HCT116 (cell line): ENCODE measurements at regions not wholly inside any gene's neighbourhood (a gene's known extent, or its start where the extent isn't known, plus 50 kb on each side); places are given as distances from the start of the nearest gene placed in this dataset.
"Not testable (repeated sequence)": the region's sequence is repeated elsewhere in the genome, so short reads cannot be mapped to it uniquely, and the experiment has no call there.

Experiments used
- ATAC-seq: fragments of 200-7000 bp; cut with Tn5 transposase; 2 replicates; pipeline ENCODE4 v1.9.1; 2020; ENCODE audit warnings: mild to moderate bottlenecking, moderate library complexity
- BruUV-seq: library from RNA; stranded (reverse); fragments of 400-500 nt; replicated peaks from 2 replicates; lab custom pipeline; 2021; lab: Mats Ljungman, UMichigan
- CTCF ChIA-PET: fragments of 300-600 bp; sonication (Branson Sonifier 250); formaldehyde crosslinking; loops from one replicate; lab custom pipeline; 2021; ENCODE audit warnings: antibody characterized with exemption; lab: Charles Lee
- POLR2A ChIA-PET: fragments of 300-600, 350-600 bp; sonication (Branson Sonifier 250); formaldehyde crosslinking; loops from one replicate; lab custom pipeline; 2021; ENCODE audit warnings: antibody characterized with exemption; lab: Charles Lee
- RAD21 ChIA-PET, 2 experiments: fragments of 300-600 bp; sonication (Branson Sonifier 250); formaldehyde crosslinking; loops; one replicate each; lab custom pipeline; 2023; ENCODE audit warnings: low total read pairs in 2 of 2; ENCODE audit not compliant: uncharacterized antibody in 2 of 2, unreplicated experiment in 2 of 2, low non-redundant PET in 1 of 2; lab: Charles Lee
- DNase-seq: peaks from one replicate; pipeline ENCODE4 v3.0.0-alpha.2; 2010; ENCODE audit warnings: low read depth, low spot score
- H2AFZ ChIP-seq: fragments of 200-600 bp; shearing (Covaris generic), sonication (generic); 2 replicates; pipeline ENCODE4 v1.6.1; 2017; ENCODE audit warnings: low read depth, mixed run types, mixed read lengths, antibody characterized with exemption, low read length; ENCODE audit not compliant: poor library complexity, severe bottlenecking
- H3K27ac ChIP-seq: 2 replicates; pipeline ENCODE4 v1.5.1; 2012; ENCODE audit warnings: low read depth, low read length
- H3K27me3 ChIP-seq: fragments of 200-600 bp; sonication (generic); 2 replicates; pipeline ENCODE4 v1.6.1; 2016; ENCODE audit warnings: mixed run types, low read length, mixed read lengths; ENCODE audit not compliant: insufficient read depth
- H3K36me3 ChIP-seq, 2 experiments: fragments of 200-500 bp in 1 of 2; fragments of 200-600 bp in 1 of 2; sonication (Bioruptor generic) in 1 of 2; sonication (generic) in 1 of 2; 2 replicates each; pipeline versions ENCODE4 v1.5.1 to v1.6.1; 2014 to 2016; ENCODE audit warnings: low read length in 2 of 2, inconsistent platforms in 1 of 2, mixed read lengths in 1 of 2, mixed run types in 1 of 2; ENCODE audit not compliant: insufficient read depth in 2 of 2, control insufficient read depth in 1 of 2
- H3K4me1 ChIP-seq, 2 experiments: fragments of 200-600 bp in 1 of 2; sonication (generic) in 1 of 2; 2 replicates each; pipeline versions ENCODE4 v1.5.1 to v1.6.1; 2012 to 2017; ENCODE audit warnings: low read length in 2 of 2, inconsistent platforms in 1 of 2, mild to moderate bottlenecking in 1 of 2, mixed read lengths in 1 of 2, mixed run types in 1 of 2, moderate library complexity in 1 of 2; ENCODE audit not compliant: insufficient read depth in 2 of 2, control insufficient read depth in 1 of 2
- H3K4me2 ChIP-seq: fragments of 200-600 bp; sonication (generic); 2 replicates; pipeline ENCODE4 v1.6.1; 2017; ENCODE audit warnings: mixed run types, low read length, mixed read lengths
- H3K4me3 ChIP-seq, 2 experiments: fragments of 200-600 bp in 1 of 2; sonication (generic) in 1 of 2; replicated peaks in 1 of 2; 2 replicates each; pipeline ENCODE4 v1.5.1; 2011 to 2016; ENCODE audit warnings: low read length in 2 of 2, control low read depth in 1 of 2, low read depth in 1 of 2, mild to moderate bottlenecking in 1 of 2, mixed read lengths in 1 of 2, mixed run types in 1 of 2
- H3K79me2 ChIP-seq: fragments of 200-600 bp; sonication (generic); 2 replicates; pipeline ENCODE4 v1.6.1; 2017; ENCODE audit warnings: mild to moderate bottlenecking, mixed run types, low read length, moderate library complexity, mixed read lengths; ENCODE audit not compliant: insufficient read depth
- H3K9ac ChIP-seq: fragments of 200-600 bp; sonication (generic); 2 replicates; pipeline ENCODE4 v1.6.1; 2016; ENCODE audit warnings: low read length, mixed read lengths
- H3K9me2 ChIP-seq: fragments of 200-600 bp; sonication (generic), shearing (Covaris generic); 2 replicates; pipeline ENCODE4 v1.6.1; 2017; ENCODE audit warnings: mixed run types, mild to moderate bottlenecking, moderate library complexity; ENCODE audit not compliant: insufficient read depth
- H3K9me3 ChIP-seq, 2 experiments: fragments of 200-500 bp in 1 of 2; fragments of 200-600 bp in 1 of 2; sonication (Bioruptor generic) in 1 of 2; sonication (generic) in 1 of 2; 2 replicates each; pipeline ENCODE4 v1.6.1; 2014 to 2017; ENCODE audit warnings: low read length in 2 of 2, mixed read lengths in 2 of 2, inconsistent platforms in 1 of 2, low read depth in 1 of 2, mild to moderate bottlenecking in 1 of 2, mixed run types in 1 of 2, moderate library complexity in 1 of 2; ENCODE audit not compliant: control insufficient read depth in 1 of 2, insufficient read depth in 1 of 2
- H4K20me1 ChIP-seq: fragments of 200-600 bp; sonication (generic), shearing (Covaris generic); 2 replicates; pipeline ENCODE4 v1.6.1; 2017; ENCODE audit warnings: mixed run types, mild to moderate bottlenecking, moderate library complexity; ENCODE audit not compliant: insufficient read depth
- CEBPB ChIP-seq: IDR thresholded peaks from 2 replicates; pipeline ENCODE4 v1.6.1; 2012; ENCODE audit warnings: low read depth
- EGR1 ChIP-seq: IDR thresholded peaks from 2 replicates; pipeline ENCODE4 v1.6.1; 2012; ENCODE audit warnings: low read depth
- ELF1 ChIP-seq: IDR thresholded peaks from 2 replicates; pipeline ENCODE4 v1.6.1; 2012; ENCODE audit warnings: low read depth, borderline replicate concordance
- EZH2phosphoT487 ChIP-seq: fragments of 200-600 bp; IDR thresholded peaks from 2 replicates; pipeline ENCODE4 v1.6.1; 2018; ENCODE audit warnings: antibody characterized with exemption, borderline replicate concordance
- JUND ChIP-seq: IDR thresholded peaks from 2 replicates; pipeline ENCODE4 v1.6.1; 2012
- POLR2A ChIP-seq: IDR thresholded peaks from 2 replicates; pipeline ENCODE4 v1.7.0; 2011; ENCODE audit warnings: borderline replicate concordance; ENCODE audit not compliant: insufficient read depth, insufficient read length; ENCODE audit errors: extremely low read depth
- POLR2AphosphoS5 ChIP-seq: IDR thresholded peaks from 2 replicates; pipeline ENCODE4 v1.6.1; 2011; ENCODE audit warnings: mild to moderate bottlenecking, low read depth, low read length, moderate library complexity
- RAD21 ChIP-seq: IDR thresholded peaks from 2 replicates; pipeline ENCODE4 v1.6.1; 2012; ENCODE audit warnings: low read depth, mild to moderate bottlenecking
- SP1 ChIP-seq: IDR thresholded peaks from 2 replicates; pipeline ENCODE4 v1.6.1; 2012; ENCODE audit warnings: low read depth
- SRF ChIP-seq: IDR thresholded peaks from 2 replicates; pipeline ENCODE4 v1.6.1; 2012; ENCODE audit warnings: low read depth
- TCF7L2 ChIP-seq: IDR thresholded peaks from 2 replicates; pipeline ENCODE4 v1.7.0; 2011; ENCODE audit warnings: borderline replicate concordance, inconsistent platforms; ENCODE audit not compliant: insufficient read depth, insufficient read length; ENCODE audit errors: extremely low read depth
- YY1 ChIP-seq: IDR thresholded peaks from 2 replicates; pipeline ENCODE4 v1.6.1; 2011; ENCODE audit warnings: low read length, low read depth, moderate library complexity, mild to moderate bottlenecking; ENCODE audit not compliant: insufficient replicate concordance; ENCODE audit errors: extremely low read depth
- ZFX ChIP-seq: fragments of 450-650 bp; IDR thresholded peaks from 2 replicates; pipeline ENCODE4 v1.6.1; 2017
- ZNF274 ChIP-seq: fragments of 200-500 bp; sonication (Bioruptor generic); IDR thresholded peaks from 2 replicates; pipeline ENCODE4 v1.6.1; 2014; ENCODE audit warnings: mild to moderate bottlenecking, low read depth, low read length, inconsistent platforms
- intact Hi-C: fragments of 100-400 bp; cut with micrococcal nuclease; formaldehyde crosslinking; loops from 2 replicates; pipeline ENCODE4 v1.10.0; 2022
- TF ChIP-seq, protein P1 (sequence below): IDR thresholded peaks from 2 replicates; pipeline ENCODE4 v1.6.1; 2012
- TF ChIP-seq, protein P2 (sequence below): IDR thresholded peaks from 2 replicates; pipeline ENCODE4 v1.6.1; 2011; ENCODE audit warnings: mild to moderate bottlenecking, low read length, moderate library complexity; ENCODE audit not compliant: insufficient replicate concordance; ENCODE audit errors: extremely low read depth
- TF ChIP-seq, protein P3 (sequence below): IDR thresholded peaks from 2 replicates; pipeline ENCODE4 v1.6.1; 2012
- TF ChIP-seq, protein P4 (sequence below), 3 experiments: fragments of 200-600 bp in 1 of 3; sonication (generic) in 1 of 3; IDR thresholded peaks in 2 of 3; conservative IDR thresholded peaks in 1 of 3; 2 replicates each; pipeline ENCODE4 v1.5.1; 2012 to 2017; ENCODE audit warnings: low read depth in 2 of 3, low read length in 2 of 3, antibody characterized with exemption in 1 of 3, borderline replicate concordance in 1 of 3, control low read depth in 1 of 3, mild to moderate bottlenecking in 1 of 3, mixed read lengths in 1 of 3, mixed run types in 1 of 3, moderate library complexity in 1 of 3; ENCODE audit not compliant: insufficient read depth in 1 of 3

DNA sequence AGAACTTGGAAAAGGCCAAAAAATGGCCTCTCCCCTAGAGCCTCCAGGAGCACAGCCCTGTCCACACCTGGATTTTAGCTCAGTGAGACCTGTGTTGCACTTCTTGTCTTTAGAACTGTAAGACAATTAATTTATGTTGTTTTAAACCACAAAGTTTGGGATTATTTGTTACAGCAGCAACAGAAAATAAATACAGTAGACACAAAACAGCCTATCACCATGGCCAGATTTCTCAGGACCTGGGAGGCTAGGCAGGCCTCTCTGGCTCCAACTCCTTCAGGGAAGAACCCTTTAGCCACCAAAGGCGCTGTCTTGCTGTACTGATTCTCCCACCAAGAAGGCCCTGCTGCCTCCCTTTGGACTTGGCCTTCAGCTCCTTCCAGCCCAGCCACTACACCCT lies 54.1 kb upstream of the PSAP start:
- no peak for TF ChIP-seq SP1
- TF ChIP-seq, protein P1, sequence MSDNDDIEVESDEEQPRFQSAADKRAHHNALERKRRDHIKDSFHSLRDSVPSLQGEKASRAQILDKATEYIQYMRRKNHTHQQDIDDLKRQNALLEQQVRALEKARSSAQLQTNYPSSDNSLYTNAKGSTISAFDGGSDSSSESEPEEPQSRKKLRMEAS = no peak
- TF ChIP-seq RAD21 = no peak
- no peak for TF ChIP-seq JUND
- TF ChIP-seq CEBPB = no peak
- TF ChIP-seq, protein P2, sequence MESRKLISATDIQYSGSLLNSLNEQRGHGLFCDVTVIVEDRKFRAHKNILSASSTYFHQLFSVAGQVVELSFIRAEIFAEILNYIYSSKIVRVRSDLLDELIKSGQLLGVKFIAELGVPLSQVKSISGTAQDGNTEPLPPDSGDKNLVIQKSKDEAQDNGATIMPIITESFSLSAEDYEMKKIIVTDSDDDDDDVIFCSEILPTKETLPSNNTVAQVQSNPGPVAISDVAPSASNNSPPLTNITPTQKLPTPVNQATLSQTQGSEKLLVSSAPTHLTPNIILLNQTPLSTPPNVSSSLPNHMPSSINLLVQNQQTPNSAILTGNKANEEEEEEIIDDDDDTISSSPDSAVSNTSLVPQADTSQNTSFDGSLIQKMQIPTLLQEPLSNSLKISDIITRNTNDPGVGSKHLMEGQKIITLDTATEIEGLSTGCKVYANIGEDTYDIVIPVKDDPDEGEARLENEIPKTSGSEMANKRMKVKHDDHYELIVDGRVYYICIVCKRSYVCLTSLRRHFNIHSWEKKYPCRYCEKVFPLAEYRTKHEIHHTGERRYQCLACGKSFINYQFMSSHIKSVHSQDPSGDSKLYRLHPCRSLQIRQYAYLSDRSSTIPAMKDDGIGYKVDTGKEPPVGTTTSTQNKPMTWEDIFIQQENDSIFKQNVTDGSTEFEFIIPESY = no peak
- TF ChIP-seq POLR2A = no peak
- TF ChIP-seq, protein P3, sequence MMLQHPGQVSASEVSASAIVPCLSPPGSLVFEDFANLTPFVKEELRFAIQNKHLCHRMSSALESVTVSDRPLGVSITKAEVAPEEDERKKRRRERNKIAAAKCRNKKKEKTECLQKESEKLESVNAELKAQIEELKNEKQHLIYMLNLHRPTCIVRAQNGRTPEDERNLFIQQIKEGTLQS = no peak
- TF ChIP-seq, protein P4, sequence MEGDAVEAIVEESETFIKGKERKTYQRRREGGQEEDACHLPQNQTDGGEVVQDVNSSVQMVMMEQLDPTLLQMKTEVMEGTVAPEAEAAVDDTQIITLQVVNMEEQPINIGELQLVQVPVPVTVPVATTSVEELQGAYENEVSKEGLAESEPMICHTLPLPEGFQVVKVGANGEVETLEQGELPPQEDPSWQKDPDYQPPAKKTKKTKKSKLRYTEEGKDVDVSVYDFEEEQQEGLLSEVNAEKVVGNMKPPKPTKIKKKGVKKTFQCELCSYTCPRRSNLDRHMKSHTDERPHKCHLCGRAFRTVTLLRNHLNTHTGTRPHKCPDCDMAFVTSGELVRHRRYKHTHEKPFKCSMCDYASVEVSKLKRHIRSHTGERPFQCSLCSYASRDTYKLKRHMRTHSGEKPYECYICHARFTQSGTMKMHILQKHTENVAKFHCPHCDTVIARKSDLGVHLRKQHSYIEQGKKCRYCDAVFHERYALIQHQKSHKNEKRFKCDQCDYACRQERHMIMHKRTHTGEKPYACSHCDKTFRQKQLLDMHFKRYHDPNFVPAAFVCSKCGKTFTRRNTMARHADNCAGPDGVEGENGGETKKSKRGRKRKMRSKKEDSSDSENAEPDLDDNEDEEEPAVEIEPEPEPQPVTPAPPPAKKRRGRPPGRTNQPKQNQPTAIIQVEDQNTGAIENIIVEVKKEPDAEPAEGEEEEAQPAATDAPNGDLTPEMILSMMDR (IDR thresholded peaks at IDR 0.05 in 2 of 3, conservative IDR thresholded peaks at IDR 0.05 in 1 of 3; ENCODE audit: borderline replicate concordance in 1 of 3, insufficient read depth in 1 of 3, low read depth in 2 of 3, low read length in 2 of 3) = no peak
- TF ChIP-seq SRF = no peak
- no peak for TF ChIP-seq EZH2phosphoT487
- TF ChIP-seq ELF1 = no peak
- no peak for TF ChIP-seq EGR1
- no peak for TF ChIP-seq POLR2AphosphoS5
- TF ChIP-seq TCF7L2 = no peak
- TF ChIP-seq ZNF274 = no peak
- no peak for TF ChIP-seq YY1
- TF ChIP-seq ZFX = no peak
- no peaks in the 10 kb centered on the region for H3K9me2 ChIP-seq
- no peaks in the 10 kb centered on the region for H3K79me2 ChIP-seq
- DNase-seq (no peak), ATAC-seq (no peak)
- H3K9me3 ChIP-seq = no peaks in the 10 kb centered on the region
- no peak overlapping the region for H3K4me3 ChIP-seq
- H3K27ac ChIP-seq = no peak overlapping the region
- no peak overlapping the region for H2AFZ ChIP-seq
- no peaks in the 10 kb centered on the region for H3K4me1 ChIP-seq
- no peaks in the 10 kb centered on the region for H4K20me1 ChIP-seq
- H3K4me2 ChIP-seq = no peak overlapping the region
- no peak overlapping the region for H3K9ac ChIP-seq
- RAD21 ChIA-PET = no interaction called here
- intact Hi-C loops = no loop called here
- H3K27me3 ChIP-seq = no peaks in the 10 kb centered on the region
- CTCF ChIA-PET = interaction anchor here (0.9 to 1.5 kb wide), 2 partner anchors 9 to 11 kb away, joined by 5 to 7 read pairs; no protein-coding TSS in a partner anchor
- POLR2A ChIA-PET = no interaction called here
- H3K36me3 ChIP-seq = no peaks in the 10 kb centered on the region
- no TSS peak for BruUV-seq

DNA sequence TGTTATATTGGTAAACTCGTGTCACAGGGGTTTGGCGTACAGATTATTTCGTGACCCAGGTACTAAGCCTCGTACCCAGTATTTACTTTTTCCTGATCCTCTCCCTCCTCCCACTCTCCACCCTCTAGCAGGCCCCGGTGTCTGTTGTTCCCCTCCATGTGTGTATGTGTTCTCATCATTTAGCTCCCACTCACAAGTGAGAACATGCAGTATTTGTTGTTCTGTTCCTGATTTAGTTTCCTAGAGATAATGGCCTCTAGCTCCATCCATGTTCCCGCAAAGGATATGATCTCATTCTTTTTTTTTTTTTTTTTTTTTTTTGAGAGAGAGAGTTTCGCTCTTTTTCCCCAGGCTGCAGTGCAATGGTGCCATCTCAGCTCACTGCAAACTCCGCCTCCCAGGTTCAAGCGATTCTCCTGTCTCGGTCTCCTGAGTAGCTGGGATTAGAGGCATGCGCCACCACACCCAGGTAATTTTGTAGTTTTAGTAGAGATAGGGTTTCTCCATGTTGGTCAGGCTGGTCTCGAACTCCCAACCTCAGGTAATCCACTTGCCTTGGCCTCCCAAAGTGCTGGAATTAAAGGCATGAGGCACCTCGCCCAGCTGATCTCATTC lies 52.7 kb upstream of the PSAP start:
- H3K36me3 ChIP-seq, H3K27ac ChIP-seq, H3K79me2 ChIP-seq, ATAC-seq, H3K4me3 ChIP-seq, DNase-seq, POLR2A ChIA-PET, H3K9me2 ChIP-seq, H3K4me1 ChIP-seq, H3K9ac ChIP-seq, H4K20me1 ChIP-seq, intact Hi-C loops, H3K4me2 ChIP-seq, H3K9me3 ChIP-seq, CTCF ChIA-PET, BruUV-seq, H2AFZ ChIP-seq, H3K27me3 ChIP-seq: not testable (repeated sequence)
- RAD21 ChIA-PET = interaction anchor here in 1 of 2 experiments (0.6 kb wide), 1 partner anchor 516 kb away, joined by 4 read pairs; no protein-coding TSS in a partner anchor
